KMS-11 (cell line): ENCODE measurements at regions not wholly inside any gene's neighbourhood (a gene's known extent, or its start where the extent isn't known, plus 50 kb on each side); places are given as distances from the start of the nearest gene placed in this dataset.
"Not testable (repeated sequence)": the region's sequence is repeated elsewhere in the genome, so short reads cannot be mapped to it uniquely, and the experiment has no call there.

Experiments used
- H2AFZ ChIP-seq: fragments of 200-600 bp; sonication (generic); 2 replicates; pipeline ENCODE4 v1.6.1; 2016; ENCODE audit warnings: antibody characterized with exemption, mixed run types, low read depth
- H3K27ac ChIP-seq: fragments of 200-600 bp; sonication (generic); 2 replicates; pipeline ENCODE4 v1.6.1; 2016; ENCODE audit warnings: mild to moderate bottlenecking, mixed run types
- H3K27me3 ChIP-seq: fragments of 200-600 bp; sonication (generic); 2 replicates; pipeline ENCODE4 v1.6.1; 2017; ENCODE audit warnings: mild to moderate bottlenecking, low read depth, mixed run types, moderate library complexity; ENCODE audit not compliant: insufficient read depth
- H3K36me3 ChIP-seq: fragments of 200-600 bp; sonication (generic); 2 replicates; pipeline ENCODE4 v1.6.1; 2017; ENCODE audit warnings: mild to moderate bottlenecking, mixed run types; ENCODE audit not compliant: insufficient read depth
- H3K4me1 ChIP-seq: fragments of 200-600 bp; sonication (generic); 2 replicates; pipeline ENCODE4 v1.6.1; 2016; ENCODE audit warnings: mild to moderate bottlenecking, low read depth, mixed run types; ENCODE audit not compliant: poor library complexity, severe bottlenecking
- H3K4me2 ChIP-seq: fragments of 200-600 bp; sonication (generic); 2 replicates; pipeline ENCODE4 v1.7.0; 2016; ENCODE audit warnings: mild to moderate bottlenecking, mixed run types
- H3K4me3 ChIP-seq: fragments of 200-600 bp; sonication (generic); IDR thresholded peaks from 2 replicates; pipeline ENCODE4 v1.6.1; 2017; ENCODE audit warnings: low read depth, low read length, mixed read lengths; ENCODE audit not compliant: insufficient read depth
- H3K79me2 ChIP-seq: fragments of 200-600 bp; sonication (generic); 2 replicates; pipeline ENCODE4 v1.6.1; 2016; ENCODE audit warnings: low read depth, mixed run types; ENCODE audit not compliant: insufficient read depth
- H3K9ac ChIP-seq: fragments of 200-600 bp; sonication (generic); 2 replicates; pipeline ENCODE4 v1.6.1; 2016; ENCODE audit warnings: mild to moderate bottlenecking, mixed run types
- H4K20me1 ChIP-seq: fragments of 200-600 bp; sonication (generic); 2 replicates; pipeline ENCODE4 v1.6.1; 2016; ENCODE audit warnings: mild to moderate bottlenecking, mixed run types; ENCODE audit not compliant: insufficient read depth
- TF ChIP-seq, protein P1 (sequence below): fragments of 200-600 bp; sonication (generic); conservative IDR thresholded peaks from 2 replicates; pipeline ENCODE4 v1.6.1; 2017; ENCODE audit warnings: low read depth, mild to moderate bottlenecking, antibody characterized with exemption, low read length, moderate library complexity, mixed read lengths

GRCh38 chr12:112705037-112705632, 86.4 kb upstream of the RPH3A start:
- H3K36me3 ChIP-seq, result no peaks in the 10 kb centered on the region
- no peaks in the 10 kb centered on the region for H3K4me1 ChIP-seq
- H2AFZ ChIP-seq, result no peak overlapping the region
- H3K27ac ChIP-seq, result no peak overlapping the region
- TF ChIP-seq, protein P1, sequence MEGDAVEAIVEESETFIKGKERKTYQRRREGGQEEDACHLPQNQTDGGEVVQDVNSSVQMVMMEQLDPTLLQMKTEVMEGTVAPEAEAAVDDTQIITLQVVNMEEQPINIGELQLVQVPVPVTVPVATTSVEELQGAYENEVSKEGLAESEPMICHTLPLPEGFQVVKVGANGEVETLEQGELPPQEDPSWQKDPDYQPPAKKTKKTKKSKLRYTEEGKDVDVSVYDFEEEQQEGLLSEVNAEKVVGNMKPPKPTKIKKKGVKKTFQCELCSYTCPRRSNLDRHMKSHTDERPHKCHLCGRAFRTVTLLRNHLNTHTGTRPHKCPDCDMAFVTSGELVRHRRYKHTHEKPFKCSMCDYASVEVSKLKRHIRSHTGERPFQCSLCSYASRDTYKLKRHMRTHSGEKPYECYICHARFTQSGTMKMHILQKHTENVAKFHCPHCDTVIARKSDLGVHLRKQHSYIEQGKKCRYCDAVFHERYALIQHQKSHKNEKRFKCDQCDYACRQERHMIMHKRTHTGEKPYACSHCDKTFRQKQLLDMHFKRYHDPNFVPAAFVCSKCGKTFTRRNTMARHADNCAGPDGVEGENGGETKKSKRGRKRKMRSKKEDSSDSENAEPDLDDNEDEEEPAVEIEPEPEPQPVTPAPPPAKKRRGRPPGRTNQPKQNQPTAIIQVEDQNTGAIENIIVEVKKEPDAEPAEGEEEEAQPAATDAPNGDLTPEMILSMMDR, result no peak
- H3K9ac ChIP-seq, result no peak overlapping the region
- H3K4me2 ChIP-seq, result no peak overlapping the region
- H3K27me3 ChIP-seq, result no peaks in the 10 kb centered on the region
- no peaks in the 10 kb centered on the region for H3K79me2 ChIP-seq
- no peak overlapping the region for H3K4me3 ChIP-seq
- no peaks in the 10 kb centered on the region for H4K20me1 ChIP-seq

DNA sequence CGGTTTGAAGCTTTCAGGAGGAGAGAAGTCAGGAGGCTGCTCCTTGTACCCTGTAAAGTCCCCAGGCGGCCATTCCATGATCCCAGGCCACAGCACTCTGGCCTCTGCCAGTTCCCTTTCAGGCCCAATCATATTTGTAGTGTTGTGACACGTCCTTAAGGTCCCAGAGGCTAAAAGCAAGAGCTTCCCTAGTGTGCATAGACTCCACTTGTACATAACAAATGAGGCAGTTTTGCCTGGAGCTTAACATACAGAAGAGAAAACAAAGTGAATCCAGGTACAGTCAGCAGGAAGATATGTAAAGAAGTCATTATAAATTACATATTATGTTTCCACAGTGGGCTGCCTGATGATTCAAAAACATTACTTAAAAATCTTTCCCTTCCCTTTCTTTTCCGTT, 81.1 kb upstream of the RPH3A start:
- Histone ChIP-seq H3K27ac (no peak overlapping the region), H3K4me2 (no peak overlapping the region), H2AFZ (no peak overlapping the region), H3K27me3 (no peaks in the 10 kb centered on the region), H3K36me3 (no peaks in the 10 kb centered on the region), H3K4me3 (no peak overlapping the region), H3K4me1 (no peaks in the 10 kb centered on the region), H3K79me2 (no peaks in the 10 kb centered on the region), H4K20me1 (no peaks in the 10 kb centered on the region), H3K9ac (no peak overlapping the region)
- TF ChIP-seq, protein P1, result no peak

DNA sequence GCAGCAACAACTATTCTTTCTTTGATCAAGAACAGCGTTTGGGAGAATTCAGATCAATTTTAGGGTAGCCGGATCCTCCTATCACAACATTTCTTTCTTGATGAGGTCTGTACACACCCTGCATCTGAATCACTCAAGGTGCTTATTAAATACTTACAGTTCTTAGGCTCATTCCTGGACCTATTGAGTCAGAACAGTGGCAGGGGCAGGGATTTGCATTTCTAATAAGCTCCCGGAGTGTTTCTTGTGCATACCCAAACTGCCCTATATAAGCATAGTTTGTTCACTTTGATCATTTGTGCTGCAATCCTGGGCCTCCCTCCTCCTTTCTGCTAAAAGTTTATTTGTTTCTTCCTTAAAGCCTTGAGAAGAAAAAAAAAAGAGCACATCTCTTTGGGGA, 80.5 kb upstream of the RPH3A start:
- Histone ChIP-seq H2AFZ (no peak overlapping the region), H3K27me3 (no peaks in the 10 kb centered on the region), H3K4me1 (no peaks in the 10 kb centered on the region), H3K4me3 (no peak overlapping the region), H3K9ac (no peak overlapping the region), H3K27ac (no peak overlapping the region), H4K20me1 (no peaks in the 10 kb centered on the region), H3K4me2 (no peak overlapping the region), H3K36me3 (no peaks in the 10 kb centered on the region), H3K79me2 (no peaks in the 10 kb centered on the region)
- TF ChIP-seq, protein P1, result no peak

GRCh38 chr12:112711507-112711906, 80.0 kb upstream of the RPH3A start:
- H3K4me1 ChIP-seq, result no peaks in the 10 kb centered on the region
- H3K9ac ChIP-seq, result no peak overlapping the region
- no peaks in the 10 kb centered on the region for H3K79me2 ChIP-seq
- H3K36me3 ChIP-seq, result no peaks in the 10 kb centered on the region
- TF ChIP-seq, protein P1, result no peak
- no peak overlapping the region for H3K27ac ChIP-seq
- no peak overlapping the region for H2AFZ ChIP-seq
- no peak overlapping the region for H3K4me3 ChIP-seq
- H3K4me2 ChIP-seq, result no peak overlapping the region
- H4K20me1 ChIP-seq, result no peaks in the 10 kb centered on the region
- H3K27me3 ChIP-seq, result no peaks in the 10 kb centered on the region

DNA sequence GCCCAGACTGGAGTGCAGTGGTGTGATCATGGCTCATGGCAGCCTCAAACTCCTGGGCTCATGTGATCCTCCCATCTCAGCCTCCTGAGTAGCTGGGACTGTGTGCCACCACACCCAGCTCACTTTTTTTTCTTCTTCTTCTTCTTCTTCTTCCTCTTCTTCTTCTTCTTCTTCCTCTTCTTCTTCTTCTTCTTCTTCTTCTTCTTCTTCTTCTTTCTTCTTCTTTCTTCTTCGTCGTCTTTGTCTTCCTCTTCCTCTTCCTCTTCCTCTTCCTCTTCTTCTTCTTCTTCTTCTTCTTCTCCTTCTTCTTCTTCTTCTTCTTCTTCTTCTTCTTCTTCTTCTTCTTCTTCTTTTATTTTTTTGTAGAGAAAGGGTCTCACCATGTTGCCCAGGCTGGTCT, 78.8 kb upstream of the RPH3A start:
- not testable (repeated sequence) for H2AFZ ChIP-seq, H4K20me1 ChIP-seq, H3K27me3 ChIP-seq, H3K4me1 ChIP-seq, H3K9ac ChIP-seq, H3K4me3 ChIP-seq, H3K36me3 ChIP-seq, H3K27ac ChIP-seq, H3K4me2 ChIP-seq, H3K79me2 ChIP-seq
